Endothelial cell of umbilical vein (primary cell): ENCODE measurements at regions not wholly inside any gene's neighbourhood (a gene's known extent, or its start where the extent isn't known, plus 50 kb on each side); places are given as distances from the start of the nearest gene placed in this dataset.

Experiments
- BruUV-seq: library from RNA; stranded (reverse); fragments of 400-500 nt; replicated peaks from 2 replicates; lab custom pipeline; 2021; lab: Mats Ljungman, UMichigan
- CTCF ChIA-PET: fragments of 300-600, 350-600 bp; sonication (Branson Sonifier 250); formaldehyde crosslinking; loops from one replicate; lab custom pipeline; 2021; ENCODE audit warnings: antibody characterized with exemption, inconsistent platforms; lab: Charles Lee
- POLR2A ChIA-PET: fragments of 300-600, 350-600 bp; sonication (Branson Sonifier 250); formaldehyde crosslinking; loops from one replicate; lab custom pipeline; 2021; ENCODE audit warnings: antibody characterized with exemption, inconsistent platforms; lab: Charles Lee
- DNase-seq: peaks from one replicate; pipeline ENCODE4 v3.0.0-alpha.2; 2011; ENCODE audit warnings: low read depth, low spot score
- FAIRE-seq: peaks from 2 replicates; lab custom pipeline; 2011; peaks lifted over from hg19 to GRCh38; lab: Jason Lieb, UNC
- H2AFZ ChIP-seq: 2 replicates; pipeline ENCODE4 v1.6.0; 2012; ENCODE audit warnings: low read depth, low read length, control low read depth, inconsistent platforms
- H3K27ac ChIP-seq: 2 replicates; pipeline ENCODE4 v1.5.1; 2011; ENCODE audit warnings: low read depth, mild to moderate bottlenecking, control low read depth, low read length, moderate library complexity; ENCODE audit not compliant: insufficient read depth
- H3K27me3 ChIP-seq, 2 experiments: 2 replicates each; pipeline versions ENCODE4 v1.6.0 to v1.6.1; 2011; ENCODE audit warnings: low read length in 2 of 2, mixed read lengths in 1 of 2; ENCODE audit not compliant: control insufficient read depth in 2 of 2, insufficient read depth in 2 of 2
- H3K36me3 ChIP-seq, 2 experiments: 2 replicates in 1 of 2; 3 replicates in 1 of 2; pipeline ENCODE4 v1.5.1; 2011; ENCODE audit warnings: low read length in 2 of 2, mild to moderate bottlenecking in 1 of 2, moderate library complexity in 1 of 2; ENCODE audit not compliant: control insufficient read depth in 2 of 2, insufficient read depth in 2 of 2; ENCODE audit errors: extremely low read depth in 1 of 2
- H3K4me1 ChIP-seq: 3 replicates; pipeline ENCODE4 v1.5.1; 2011; ENCODE audit warnings: mild to moderate bottlenecking, low read length; ENCODE audit not compliant: control insufficient read depth, insufficient read depth; ENCODE audit errors: extremely low read depth
- H3K4me2 ChIP-seq: 2 replicates; pipeline ENCODE4 v1.6.1; 2011; ENCODE audit warnings: low read length, control low read depth, mixed read lengths; ENCODE audit not compliant: insufficient read depth
- H3K4me3 ChIP-seq, 3 experiments: fragments of 200-600 bp in 1 of 3; sonication (generic), shearing (Covaris generic) in 1 of 3; replicated peaks in 1 of 3; 2 replicates each; pipeline ENCODE4 v1.5.1; 2011 to 2016; ENCODE audit warnings: control low read depth in 3 of 3, low read length in 3 of 3, mild to moderate bottlenecking in 2 of 3, inconsistent platforms in 1 of 3, low read depth in 1 of 3, moderate library complexity in 1 of 3; ENCODE audit not compliant: insufficient read depth in 1 of 3
- H3K79me2 ChIP-seq: 2 replicates; pipeline ENCODE4 v1.6.0; 2012; ENCODE audit warnings: low read length, inconsistent platforms; ENCODE audit not compliant: control insufficient read depth, insufficient read depth
- H3K9ac ChIP-seq: replicated peaks from 2 replicates; pipeline ENCODE3; 2011; ENCODE audit warnings: low read length, control low read depth; ENCODE audit not compliant: insufficient read depth; ENCODE audit errors: extremely low read depth
- H3K9me1 ChIP-seq: replicated peaks from 3 replicates; pipeline ENCODE4 v1.6.0; 2011; ENCODE audit warnings: mild to moderate bottlenecking, low read length; ENCODE audit not compliant: control insufficient read depth, insufficient read depth; ENCODE audit errors: extremely low read depth
- H3K9me3 ChIP-seq: replicated peaks from 2 replicates; pipeline ENCODE4 v1.5.1; 2012; ENCODE audit warnings: low read length, inconsistent platforms; ENCODE audit not compliant: control insufficient read depth, insufficient read depth
- H4K20me1 ChIP-seq: replicated peaks from 2 replicates; pipeline ENCODE3; 2011; ENCODE audit warnings: mild to moderate bottlenecking, low read length; ENCODE audit not compliant: control insufficient read depth, insufficient read depth; ENCODE audit errors: extremely low read depth
- CTCF ChIP-seq, 2 donors: IDR thresholded peaks; 1 replicate in 1 of 2; 2 replicates in 1 of 2; pipeline ENCODE4 v1.5.1; 2011; ENCODE audit warnings: low read length in 2 of 2, mild to moderate bottlenecking in 2 of 2, moderate library complexity in 2 of 2, control low read depth in 1 of 2, inconsistent platforms in 1 of 2, low read depth in 1 of 2; ENCODE audit not compliant: insufficient read depth in 1 of 2; ENCODE audit errors: extremely low read depth in 1 of 2
- EZH2 ChIP-seq: IDR thresholded peaks from 2 replicates; pipeline ENCODE4 v1.6.1; 2012; ENCODE audit warnings: borderline replicate concordance, low read depth, mild to moderate bottlenecking, moderate library complexity, low read length, inconsistent platforms; ENCODE audit not compliant: severe bottlenecking
- FOS ChIP-seq: IDR thresholded peaks from 2 replicates; pipeline ENCODE4 v1.6.1; 2011; ENCODE audit warnings: mild to moderate bottlenecking, low read length, moderate library complexity, borderline replicate concordance; ENCODE audit not compliant: insufficient read depth
- GATA2 ChIP-seq: IDR thresholded peaks from 2 replicates; pipeline ENCODE4 v1.7.0; 2011; ENCODE audit warnings: low read depth, mild to moderate bottlenecking, moderate library complexity, mixed read lengths, low read length; ENCODE audit not compliant: insufficient read length, insufficient read depth
- JUN ChIP-seq: IDR thresholded peaks from 2 replicates; pipeline ENCODE4 v1.6.1; 2011; ENCODE audit warnings: borderline replicate concordance, low read depth; ENCODE audit not compliant: insufficient read length, insufficient read depth
- MAX ChIP-seq: IDR thresholded peaks from 2 replicates; pipeline ENCODE4 v1.6.1; 2011; ENCODE audit not compliant: insufficient read depth, insufficient read length
- MYC ChIP-seq: IDR thresholded peaks from one replicate; pipeline ENCODE4 v1.6.1; 2011; ENCODE audit warnings: mild to moderate bottlenecking, low read depth, low read length
- POLR2A ChIP-seq: IDR thresholded peaks from 2 replicates; pipeline ENCODE4 v1.6.1; 2012; ENCODE audit warnings: low read depth, mild to moderate bottlenecking, control low read depth, low read length
- POLR2AphosphoS5 ChIP-seq: IDR thresholded peaks from 2 replicates; pipeline ENCODE4 v1.6.1; 2012; ENCODE audit warnings: low read depth, mild to moderate bottlenecking, control low read depth, low read length, moderate library complexity; ENCODE audit not compliant: insufficient read depth
- dilution Hi-C: fragments of 300-500 bp; cut with MboI; formaldehyde crosslinking; loops from one replicate; pipeline ENCODE4 v1.15.0; 2019; ENCODE audit warnings: low sequenced_read_pairs; ENCODE audit not compliant: extremely low pct_ligation_motif_present
- intact Hi-C: fragments of 100-400 bp; cut with micrococcal nuclease; formaldehyde crosslinking; loops from one replicate; pipeline ENCODE4 v1.10.0; 2022

- intact Hi-C loops: no loop called here
These were observed 75.7 kb upstream of the TP63 start for GRCh38 chr3:189555558-189555881.

More at GRCh38 chr3:189555558-189555881, 75.7 kb upstream of the TP63 start:
- H2AFZ ChIP-seq: no peak overlapping the region
- ChIA-PET POLR2A (no interaction called here), CTCF (no interaction called here)
- FAIRE-seq: no peak
- no peaks in the 10 kb centered on the region for H3K27me3 ChIP-seq
- H4K20me1 ChIP-seq: no peaks in the 10 kb centered on the region
- dilution Hi-C loops: no loop called here
- H3K4me1 ChIP-seq: no peaks in the 10 kb centered on the region
- no peak overlapping the region for H3K4me3 ChIP-seq
- no peaks in the 10 kb centered on the region for H3K36me3 ChIP-seq
- BruUV-seq: no TSS peak
- H3K4me2 ChIP-seq: no peak overlapping the region
- no peaks in the 10 kb centered on the region for H3K79me2 ChIP-seq
- no peak overlapping the region for H3K9ac ChIP-seq
- peaks cover 2% of the 10 kb centered on the region for H3K9me3 ChIP-seq
- DNase-seq: no peak
- no peaks in the 10 kb centered on the region for H3K9me1 ChIP-seq
- TF ChIP-seq GATA2 (no peak), CTCF (IDR thresholded peaks at IDR 0.05; ENCODE audit: extremely low read depth in 1 of 2, insufficient read depth in 1 of 2, low read depth in 1 of 2, low read length in 2 of 2) (no peak), POLR2AphosphoS5 (no peak), JUN (no peak), MAX (no peak), MYC (no peak), FOS (no peak), EZH2 (no peak), POLR2A (no peak)
- H3K27ac ChIP-seq: no peak overlapping the region
